A549 (cell line): ENCODE measurements at regions not wholly inside any gene's neighbourhood (a gene's known extent, or its start where the extent isn't known, plus 50 kb on each side); places are given as distances from the start of the nearest gene placed in this dataset.
"Not testable (repeated sequence)": the region's sequence is repeated elsewhere in the genome, so short reads cannot be mapped to it uniquely, and the experiment has no call there.

ENCODE experiments used
- CEBPB ChIP-seq, 2 experiments: fragments of >200 bp in 1 of 2; sonication (Bioruptor Twin) in 1 of 2; formaldehyde crosslinking in 1 of 2; IDR thresholded peaks; 2 replicates each; pipeline ENCODE4 v1.6.1; 2012 to 2016
- CTCF ChIP-seq: fragments of >200 bp; sonication (Bioruptor Twin); formaldehyde crosslinking; IDR thresholded peaks from 3 replicates; pipeline ENCODE4 v1.5.1; 2016
- EHF ChIP-seq: fragments of 250-450 bp; sonication (Bioruptor Pico); IDR thresholded peaks from 2 replicates; pipeline ENCODE4 v1.5.0; 2020; ENCODE audit warnings: mild to moderate bottlenecking
- EHMT2 ChIP-seq: fragments of 200-600 bp; sonication (generic); IDR thresholded peaks from 2 replicates; pipeline ENCODE4 v1.6.1; 2016; ENCODE audit warnings: antibody characterized with exemption, low read depth, mild to moderate bottlenecking, moderate library complexity
- ELK1 ChIP-seq: fragments of 150-350 bp; IDR thresholded peaks from 2 replicates; pipeline ENCODE4 v1.6.1; 2014; ENCODE audit warnings: low read depth, mild to moderate bottlenecking, low read length
- EP300 ChIP-seq, 2 experiments: fragments of >200 bp; sonication (Bioruptor Twin); formaldehyde crosslinking; IDR thresholded peaks; 2 replicates in 1 of 2; 3 replicates in 1 of 2; pipeline ENCODE4 v1.6.1; 2016 to 2017
- HOXA7 ChIP-seq: fragments of 250-450 bp; sonication (Bioruptor Pico); IDR thresholded peaks from 2 replicates; pipeline ENCODE4 v1.5.0; 2020; ENCODE audit warnings: mild to moderate bottlenecking, moderate library complexity
- MAFK ChIP-seq: fragments of 450-650 bp; IDR thresholded peaks from 2 replicates; pipeline ENCODE4 v1.6.1; 2014; ENCODE audit not compliant: partially characterized antibody
- ZFP36 ChIP-seq: fragments of 450-650 bp; IDR thresholded peaks from 2 replicates; pipeline ENCODE4 v1.6.1; 2014; ENCODE audit warnings: borderline replicate concordance; ENCODE audit not compliant: partially characterized antibody

- not testable (repeated sequence) for TF ChIP-seq EHMT2; MAFK; CTCF; EHF (CRISPR knock-in tag); ZFP36; ELK1; CEBPB (IDR thresholded peaks at IDR 0.05); EP300 (IDR thresholded peaks at IDR 0.05); HOXA7 (CRISPR knock-in tag)
Measured at GRCh38 chr10:42233461-42234206, 404.7 kb downstream of the ZNF33B start.
